ENCODE measurements at regions not wholly inside any gene's neighbourhood (a gene's known extent, or its start where the extent isn't known, plus 50 kb on each side); places are given as distances from the start of the nearest gene placed in this dataset.

- Histone ChIP-seq H3K4me1 (no peaks in the 10 kb centered on the region), H3K9me3 (no peaks in the 10 kb centered on the region), H3K4me3 (no peak overlapping the region), H3K36me3 (no peaks in the 10 kb centered on the region), H3K27me3 (no peaks in the 10 kb centered on the region), H3K27ac (no peak overlapping the region)
- peak; percentile 58 for DNase-seq
- in situ Hi-C loops (cut with MboI; ENCODE audit: low pct_ligation_motif_present in 1 of 4, low pct_unique_long_range_greater_than_20kb in 1 of 4, low sequenced_read_pairs in 3 of 4) (loop anchor here in 3 of 4 donors (5.0 to 25.0 kb wide), 3 partner anchors 156 to 421 kb away; no protein-coding TSS in a partner anchor), intact Hi-C loops (cut with DNase I; ENCODE audit: low total_unique reads) (no loop called here)
- 79 to 84% methylated on average over 8 to 13 of the region's 13 CpGs for WGBS, 2 donors (ENCODE audit: low coverage in 1 of 2)
- no peak for TF ChIP-seq EP300 (IDR thresholded peaks at IDR 0.05; ENCODE audit: low read depth)
- TF ChIP-seq CTCF (IDR thresholded peaks at IDR 0.05) = peak; percentile 46 to 74 (median 61)
These were observed 182.4 kb downstream of the SHQ1 start for GRCh38 chr3:72665701-72666446.

DNA sequence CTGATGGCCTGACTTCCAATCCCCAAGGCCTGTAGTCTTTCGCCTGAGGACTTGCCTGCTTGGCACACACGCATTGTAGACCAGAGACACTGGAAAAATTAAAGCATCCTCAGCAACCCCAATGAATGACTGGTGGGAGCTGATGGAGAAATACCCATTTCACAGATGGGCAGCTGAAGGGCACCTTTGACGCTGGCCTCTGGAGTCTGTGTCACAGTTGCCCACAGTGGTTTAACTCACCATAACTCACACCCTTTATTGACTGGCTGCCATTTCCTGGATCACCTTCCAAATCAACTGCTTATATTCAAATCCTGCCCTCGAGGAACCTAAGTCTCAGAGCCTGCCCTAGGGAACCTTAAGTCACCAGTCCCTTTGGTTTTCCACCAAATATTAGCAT is 183.1 kb downstream of the SHQ1 start:
- Histone ChIP-seq H3K4me1 (no peaks in the 10 kb centered on the region), H3K4me3 (no peak overlapping the region), H3K27me3 (no peaks in the 10 kb centered on the region), H3K36me3 (no peaks in the 10 kb centered on the region), H3K9me3 (no peaks in the 10 kb centered on the region), H3K27ac (no peak overlapping the region)
- no peak for DNase-seq
- in situ Hi-C loops (cut with MboI; ENCODE audit: low pct_ligation_motif_present in 1 of 4, low pct_unique_long_range_greater_than_20kb in 1 of 4, low sequenced_read_pairs in 3 of 4) = loop anchor here in 3 of 4 donors (5.0 to 25.0 kb wide), 3 partner anchors 157 to 422 kb away; no protein-coding TSS in a partner anchor
- 40 to 86% methylated on average over 1 to 4 of the region's 4 CpGs for WGBS, 2 donors (ENCODE audit: low coverage in 1 of 2)
- no peak for TF ChIP-seq POLR2AphosphoS5 (IDR thresholded peaks at IDR 0.05)
- TF ChIP-seq CTCF (IDR thresholded peaks at IDR 0.05) = no peak
- no peak for TF ChIP-seq POLR2A (IDR thresholded peaks at IDR 0.05)
- TF ChIP-seq EP300 (IDR thresholded peaks at IDR 0.05; ENCODE audit: low read depth) = no peak
- intact Hi-C loops (cut with DNase I; ENCODE audit: low total_unique reads) = no loop called here

GRCh38 chr3:72664184-72664975 is 183.9 kb downstream of the SHQ1 start:
- H3K27ac ChIP-seq = no peak overlapping the region
- TF ChIP-seq EP300 (IDR thresholded peaks at IDR 0.05; ENCODE audit: low read depth) (no peak), POLR2A (IDR thresholded peaks at IDR 0.05) (no peak), POLR2AphosphoS5 (IDR thresholded peaks at IDR 0.05) (no peak), CTCF (IDR thresholded peaks at IDR 0.05) (no peak)
- intact Hi-C loops (cut with DNase I; ENCODE audit: low total_unique reads) (no loop called here), in situ Hi-C loops (cut with MboI; ENCODE audit: low pct_ligation_motif_present in 1 of 4, low pct_unique_long_range_greater_than_20kb in 1 of 4, low sequenced_read_pairs in 3 of 4) (loop anchor here in 2 of 4 donors (10.0 to 25.0 kb wide), 2 partner anchors 160 to 423 kb away; no protein-coding TSS in a partner anchor)
- no peaks in the 10 kb centered on the region for H3K27me3 ChIP-seq
- no peaks in the 10 kb centered on the region for H3K4me1 ChIP-seq
- DNase-seq = no peak
- H3K9me3 ChIP-seq = no peaks in the 10 kb centered on the region
- no peak overlapping the region for H3K4me3 ChIP-seq
- 88 to 89% methylated on average over 2 to 3 of the region's 3 CpGs for WGBS, 2 donors (ENCODE audit: low coverage in 1 of 2)
- no peaks in the 10 kb centered on the region for H3K36me3 ChIP-seq

- H3K4me1 ChIP-seq = no peaks in the 10 kb centered on the region
- no peaks in the 10 kb centered on the region for H3K36me3 ChIP-seq
- WGBS, 2 donors (ENCODE audit: low coverage in 1 of 2) = 40 to 64% methylated on average over 1 to 4 of the region's 4 CpGs
- no peak for DNase-seq
- no peaks in the 10 kb centered on the region for H3K27me3 ChIP-seq
- no peak overlapping the region for H3K27ac ChIP-seq
- H3K4me3 ChIP-seq = no peak overlapping the region
- in situ Hi-C loops (cut with MboI; ENCODE audit: low pct_ligation_motif_present in 1 of 4, low pct_unique_long_range_greater_than_20kb in 1 of 4, low sequenced_read_pairs in 3 of 4) (loop anchor here in 2 of 4 donors (10.0 to 25.0 kb wide), 2 partner anchors 161 to 424 kb away; no protein-coding TSS in a partner anchor), intact Hi-C loops (cut with DNase I; ENCODE audit: low total_unique reads) (no loop called here)
- no peaks in the 10 kb centered on the region for H3K9me3 ChIP-seq
- TF ChIP-seq POLR2A (IDR thresholded peaks at IDR 0.05) (no peak), CTCF (IDR thresholded peaks at IDR 0.05) (no peak), EP300 (IDR thresholded peaks at IDR 0.05; ENCODE audit: low read depth) (no peak), POLR2AphosphoS5 (IDR thresholded peaks at IDR 0.05) (no peak)
These were observed 184.8 kb downstream of the SHQ1 start for GRCh38 chr3:72663429-72663828.

Measured in transverse colon (tissue), 4 donors.